ENCODE measurements at regions not wholly inside any gene's neighbourhood (a gene's known extent, or its start where the extent isn't known, plus 50 kb on each side); places are given as distances from the start of the nearest gene placed in this dataset.

DNA sequence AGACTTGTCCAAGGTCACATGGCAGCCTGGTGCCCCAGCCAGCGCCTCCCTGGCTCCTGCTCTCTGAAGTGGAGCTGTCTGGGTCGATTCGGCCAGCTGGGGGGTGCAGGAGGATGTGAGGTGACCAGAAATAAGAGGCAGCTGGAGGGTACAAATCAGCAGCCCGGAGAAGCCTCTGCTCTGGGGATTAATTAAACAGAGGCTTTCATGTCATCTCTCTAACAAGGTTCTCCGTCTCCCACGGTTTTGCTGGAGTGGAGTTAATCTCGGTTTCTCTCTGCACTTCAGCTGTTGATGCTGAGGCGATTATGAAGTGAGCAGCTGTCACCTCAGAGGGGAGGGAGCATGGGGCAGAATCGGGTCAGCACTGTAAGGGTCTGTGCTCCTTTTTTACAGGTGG is 236.8 kb downstream of the TLE3 start:
- TF ChIP-seq, protein P1, sequence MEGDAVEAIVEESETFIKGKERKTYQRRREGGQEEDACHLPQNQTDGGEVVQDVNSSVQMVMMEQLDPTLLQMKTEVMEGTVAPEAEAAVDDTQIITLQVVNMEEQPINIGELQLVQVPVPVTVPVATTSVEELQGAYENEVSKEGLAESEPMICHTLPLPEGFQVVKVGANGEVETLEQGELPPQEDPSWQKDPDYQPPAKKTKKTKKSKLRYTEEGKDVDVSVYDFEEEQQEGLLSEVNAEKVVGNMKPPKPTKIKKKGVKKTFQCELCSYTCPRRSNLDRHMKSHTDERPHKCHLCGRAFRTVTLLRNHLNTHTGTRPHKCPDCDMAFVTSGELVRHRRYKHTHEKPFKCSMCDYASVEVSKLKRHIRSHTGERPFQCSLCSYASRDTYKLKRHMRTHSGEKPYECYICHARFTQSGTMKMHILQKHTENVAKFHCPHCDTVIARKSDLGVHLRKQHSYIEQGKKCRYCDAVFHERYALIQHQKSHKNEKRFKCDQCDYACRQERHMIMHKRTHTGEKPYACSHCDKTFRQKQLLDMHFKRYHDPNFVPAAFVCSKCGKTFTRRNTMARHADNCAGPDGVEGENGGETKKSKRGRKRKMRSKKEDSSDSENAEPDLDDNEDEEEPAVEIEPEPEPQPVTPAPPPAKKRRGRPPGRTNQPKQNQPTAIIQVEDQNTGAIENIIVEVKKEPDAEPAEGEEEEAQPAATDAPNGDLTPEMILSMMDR (conservative IDR thresholded peaks at IDR 0.05), result no peak
- no peak for TF ChIP-seq EZH2 (IDR thresholded peaks at IDR 0.05; ENCODE audit: low read depth)

Data from PC-9 (cell line).